CD14-positive monocyte (primary cell): ENCODE measurements at regions not wholly inside any gene's neighbourhood (a gene's known extent, or its start where the extent isn't known, plus 50 kb on each side); places are given as distances from the start of the nearest gene placed in this dataset.

Experiments
- DNase-seq, 3 donors: peaks; one replicate each; pipeline ENCODE4 v3.0.0-alpha.2; 2011 to 2022
- H2AFZ ChIP-seq: 2 replicates; pipeline ENCODE4 v1.6.0; 2012; ENCODE audit warnings: mild to moderate bottlenecking, low read depth, low read length, inconsistent platforms; ENCODE audit not compliant: insufficient read depth, poor library complexity, severe bottlenecking
- H3K27ac ChIP-seq, 2 donors: 1 replicate in 1 of 2; 2 replicates in 1 of 2; pipeline ENCODE4 v1.5.1; 2012 to 2013; ENCODE audit warnings: low read length in 2 of 2, control low read depth in 1 of 2, inconsistent platforms in 1 of 2, low read depth in 1 of 2, mild to moderate bottlenecking in 1 of 2
- H3K27me3 ChIP-seq, 2 donors: one replicate each; pipeline versions ENCODE4 v1.6.0 to v1.6.1; 2011 to 2013; ENCODE audit warnings: low read length in 2 of 2; ENCODE audit not compliant: control insufficient read depth in 2 of 2, insufficient read depth in 2 of 2
- H3K36me3 ChIP-seq, 2 donors: replicated peaks in 1 of 2; 1 replicate in 1 of 2; 2 replicates in 1 of 2; pipeline versions ENCODE4 v1.5.1 to v1.6.1; 2012 to 2013; ENCODE audit warnings: low read length in 2 of 2, control low read depth in 1 of 2, inconsistent platforms in 1 of 2, mild to moderate bottlenecking in 1 of 2; ENCODE audit not compliant: insufficient read depth in 2 of 2, control insufficient read depth in 1 of 2
- H3K4me1 ChIP-seq, 2 donors: 1 replicate in 1 of 2; 2 replicates in 1 of 2; pipeline versions ENCODE4 v1.5.1 to v1.6.1; 2012 to 2013; ENCODE audit warnings: low read length in 2 of 2, control low read depth in 1 of 2, inconsistent platforms in 1 of 2, mild to moderate bottlenecking in 1 of 2, moderate library complexity in 1 of 2; ENCODE audit not compliant: insufficient read depth in 2 of 2, control insufficient read depth in 1 of 2
- H3K4me2 ChIP-seq: replicated peaks from 2 replicates; pipeline ENCODE3; 2012; ENCODE audit warnings: low read length, moderate library complexity, mild to moderate bottlenecking; ENCODE audit not compliant: poor library complexity, severe bottlenecking; ENCODE audit errors: extremely low read depth
- H3K4me3 ChIP-seq, 3 experiments: fragments of 200-600 bp in 1 of 3; sonication (generic) in 1 of 3; replicated peaks in 1 of 3; 1 replicate in 2 of 3; 2 replicates in 1 of 3; pipeline ENCODE4 v1.5.1; 2011 to 2013; ENCODE audit warnings: low read length in 3 of 3, mild to moderate bottlenecking in 3 of 3, control low read depth in 2 of 3, low read depth in 2 of 3, inconsistent platforms in 1 of 3, moderate library complexity in 1 of 3
- H3K79me2 ChIP-seq: 2 replicates; pipeline ENCODE4 v1.6.0; 2012; ENCODE audit warnings: mild to moderate bottlenecking, control low read depth, inconsistent platforms, low read length, moderate library complexity; ENCODE audit not compliant: insufficient read depth
- H3K9ac ChIP-seq: 2 replicates; pipeline ENCODE4 v1.6.0; 2017; ENCODE audit warnings: low read length, mild to moderate bottlenecking; ENCODE audit not compliant: insufficient read depth, poor library complexity, severe bottlenecking
- H3K9me3 ChIP-seq, 2 donors: replicated peaks in 1 of 2; 1 replicate in 1 of 2; 2 replicates in 1 of 2; pipeline versions ENCODE4 v1.5.1 to v1.6.1; 2012 to 2013; ENCODE audit warnings: low read length in 2 of 2, control low read depth in 1 of 2; ENCODE audit not compliant: control insufficient read depth in 1 of 2, insufficient read depth in 1 of 2
- H4K20me1 ChIP-seq: 2 replicates; pipeline ENCODE4 v1.6.0; 2012; ENCODE audit warnings: mild to moderate bottlenecking, low read length, control low read depth, moderate library complexity; ENCODE audit not compliant: insufficient read depth
- H3K27ac Mint-ChIP-seq, 7 donors: one replicate each; pipeline ENCODE4 v1.8.0; 2020; ENCODE audit warnings: mild to moderate bottlenecking in 7 of 7, mixed read lengths in 7 of 7, moderate library complexity in 6 of 7, inconsistent platforms in 2 of 7
- H3K27me3 Mint-ChIP-seq, 3 donors: one replicate each; pipeline ENCODE4 v1.8.0; 2021 to 2022; ENCODE audit warnings: low read depth in 3 of 3, mild to moderate bottlenecking in 3 of 3, mixed read lengths in 3 of 3, moderate library complexity in 3 of 3, inconsistent platforms in 1 of 3
- H3K36me3 Mint-ChIP-seq, 2 donors: one replicate each; pipeline ENCODE4 v1.8.0; 2020; ENCODE audit warnings: mixed read lengths in 2 of 2, inconsistent platforms in 1 of 2, mild to moderate bottlenecking in 1 of 2
- H3K4me1 Mint-ChIP-seq: one replicate; pipeline ENCODE4 v1.8.0; 2020; ENCODE audit warnings: mild to moderate bottlenecking, mixed read lengths
- H3K4me3 Mint-ChIP-seq, 2 donors: one replicate each; pipeline ENCODE4 v1.8.0; 2020; ENCODE audit warnings: mild to moderate bottlenecking in 2 of 2, mixed read lengths in 2 of 2, moderate library complexity in 1 of 2
- H3K9me3 Mint-ChIP-seq, 7 donors: one replicate each; pipeline ENCODE4 v1.8.0; 2020 to 2022; ENCODE audit warnings: mixed read lengths in 7 of 7, mild to moderate bottlenecking in 6 of 7, moderate library complexity in 6 of 7, inconsistent platforms in 2 of 7
- WGBS: methylation state at CpG from one replicate; pipeline ENCODE4 v1.1.5; 2013; ENCODE audit warnings: missing lambda C conversion rate; ENCODE audit not compliant: insufficient coverage; 5-methylcytosine and 5-hydroxymethylcytosine counted together
- intact Hi-C, 2 donors: fragments of 100-400 bp; cut with micrococcal nuclease; formaldehyde crosslinking; loops; one replicate each; pipeline versions ENCODE4 v1.15.0 to v1.15.1; 2023
- TF ChIP-seq, protein P1 (sequence below): fragments of 200-600 bp; IDR thresholded peaks from one replicate; pipeline ENCODE4 v1.8.0; 2022; ENCODE audit warnings: antibody characterized with exemption, mild to moderate bottlenecking

GRCh38 chr10:78620985-78621799, 447.6 kb upstream of the ZMIZ1 start:
- TF ChIP-seq, protein P1, sequence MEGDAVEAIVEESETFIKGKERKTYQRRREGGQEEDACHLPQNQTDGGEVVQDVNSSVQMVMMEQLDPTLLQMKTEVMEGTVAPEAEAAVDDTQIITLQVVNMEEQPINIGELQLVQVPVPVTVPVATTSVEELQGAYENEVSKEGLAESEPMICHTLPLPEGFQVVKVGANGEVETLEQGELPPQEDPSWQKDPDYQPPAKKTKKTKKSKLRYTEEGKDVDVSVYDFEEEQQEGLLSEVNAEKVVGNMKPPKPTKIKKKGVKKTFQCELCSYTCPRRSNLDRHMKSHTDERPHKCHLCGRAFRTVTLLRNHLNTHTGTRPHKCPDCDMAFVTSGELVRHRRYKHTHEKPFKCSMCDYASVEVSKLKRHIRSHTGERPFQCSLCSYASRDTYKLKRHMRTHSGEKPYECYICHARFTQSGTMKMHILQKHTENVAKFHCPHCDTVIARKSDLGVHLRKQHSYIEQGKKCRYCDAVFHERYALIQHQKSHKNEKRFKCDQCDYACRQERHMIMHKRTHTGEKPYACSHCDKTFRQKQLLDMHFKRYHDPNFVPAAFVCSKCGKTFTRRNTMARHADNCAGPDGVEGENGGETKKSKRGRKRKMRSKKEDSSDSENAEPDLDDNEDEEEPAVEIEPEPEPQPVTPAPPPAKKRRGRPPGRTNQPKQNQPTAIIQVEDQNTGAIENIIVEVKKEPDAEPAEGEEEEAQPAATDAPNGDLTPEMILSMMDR = no peak
- Mint-ChIP-seq H3K27me3 (peaks cover 1 to 3% (median 2%) of the 10 kb centered on the region in 3 donors), H3K36me3 (no peaks in the 10 kb centered on the region), H3K4me1 (peaks cover 4% of the 10 kb centered on the region), H3K9me3 (no peaks in the 10 kb centered on the region), H3K4me3 (no peak overlapping the region), H3K27ac (no peak overlapping the region)
- no peaks in the 10 kb centered on the region for H4K20me1 ChIP-seq
- H3K27me3 ChIP-seq = no peaks in the 10 kb centered on the region
- H3K9ac ChIP-seq = no peak overlapping the region
- H3K4me3 ChIP-seq = no peak overlapping the region
- no peaks in the 10 kb centered on the region for H3K36me3 ChIP-seq
- H3K79me2 ChIP-seq = no peaks in the 10 kb centered on the region
- H3K4me1 ChIP-seq = no peaks in the 10 kb centered on the region
- WGBS = 98% methylated on average over 7 of the region's 9 CpGs
- no peak overlapping the region for H2AFZ ChIP-seq
- no peaks in the 10 kb centered on the region for H3K9me3 ChIP-seq
- intact Hi-C loops = no loop called here
- H3K27ac ChIP-seq = no peak overlapping the region
- no peak for DNase-seq
- no peak overlapping the region for H3K4me2 ChIP-seq

- intact Hi-C loops = no loop called here
- H3K36me3 Mint-ChIP-seq = no peaks in the 10 kb centered on the region
- Histone ChIP-seq H3K9ac (no peak overlapping the region), H3K36me3 (no peaks in the 10 kb centered on the region), H2AFZ (no peak overlapping the region), H3K27ac (no peak overlapping the region), H3K79me2 (no peaks in the 10 kb centered on the region), H3K4me2 (no peak overlapping the region), H3K9me3 (no peaks in the 10 kb centered on the region), H3K4me1 (peaks cover 7% of the 10 kb centered on the region in 2 donors), H3K4me3 (no peak overlapping the region), H4K20me1 (no peaks in the 10 kb centered on the region), H3K27me3 (no peaks in the 10 kb centered on the region)
- TF ChIP-seq, protein P1 = no peak
- no peak for DNase-seq
- no peak overlapping the region for H3K27ac Mint-ChIP-seq
- peaks cover 7% of the 10 kb centered on the region for H3K4me1 Mint-ChIP-seq
- 85% methylated on average over 2 of the region's 4 CpGs for WGBS
- H3K4me3 Mint-ChIP-seq = no peak overlapping the region
- peaks cover 1 to 3% (median 2%) of the 10 kb centered on the region in 3 donors for H3K27me3 Mint-ChIP-seq
- no peaks in the 10 kb centered on the region for H3K9me3 Mint-ChIP-seq
Measured at GRCh38 chr10:78623578-78624215, 445.1 kb upstream of the ZMIZ1 start.
